ENCODE measurements at regions not wholly inside any gene's neighbourhood (a gene's known extent, or its start where the extent isn't known, plus 50 kb on each side); places are given as distances from the start of the nearest gene placed in this dataset.
A peak's percentile ranks its signal among the peaks of the same experiment; 100 is the strongest.

GRCh38 chr1:65486613-65487012, 66.1 kb downstream of the LEPR start:
- no peak for DNase-seq (ENCODE audit: low read depth in 2 of 2)

- DNase-seq (ENCODE audit: low read depth in 2 of 2): no peak
Measured at GRCh38 chr1:65489481-65489880, 69.0 kb downstream of the LEPR start.

- no peak for DNase-seq (ENCODE audit: low read depth in 2 of 2)
Measured at GRCh38 chr1:65490231-65491009, 70.0 kb downstream of the LEPR start.

- DNase-seq (ENCODE audit: low read depth in 2 of 2): no peak
Measured at GRCh38 chr1:65491472-65491871, 71.0 kb downstream of the LEPR start.

- DNase-seq (ENCODE audit: low read depth in 2 of 2): no peak
Measured at GRCh38 chr1:65493802-65494201, 73.3 kb downstream of the LEPR start.

GRCh38 chr1:65494671-65495070, 74.2 kb downstream of the LEPR start:
- DNase-seq (ENCODE audit: low read depth in 2 of 2): no peak

GRCh38 chr1:65495137-65495536, 74.7 kb downstream of the LEPR start:
- no peak for DNase-seq (ENCODE audit: low read depth in 2 of 2)

GRCh38 chr1:65497256-65497830, 76.9 kb downstream of the LEPR start:
- DNase-seq (ENCODE audit: low read depth in 2 of 2): no peak

GRCh38 chr1:65503427-65503826, 83.0 kb downstream of the LEPR start:
- no peak for DNase-seq (ENCODE audit: low read depth in 2 of 2)

- no peak for DNase-seq (ENCODE audit: low read depth in 2 of 2)
Measured at GRCh38 chr1:65504263-65504662, 83.8 kb downstream of the LEPR start.

- peak; percentile 51 to 52 for DNase-seq (ENCODE audit: low read depth in 2 of 2)
Measured at GRCh38 chr1:65505547-65506300, 85.3 kb downstream of the LEPR start.

- no peak for DNase-seq (ENCODE audit: low read depth in 2 of 2)
Measured at GRCh38 chr1:65508051-65508450, 87.6 kb downstream of the LEPR start.

- peak; percentile 72 to 75 for DNase-seq (ENCODE audit: low read depth in 2 of 2)
Measured at GRCh38 chr1:65509912-65510680, 89.6 kb downstream of the LEPR start.

- no peak for DNase-seq (ENCODE audit: low read depth in 2 of 2)
Measured at GRCh38 chr1:65510961-65511360, 90.5 kb downstream of the LEPR start.

GRCh38 chr1:65512383-65512782, 91.9 kb downstream of the LEPR start:
- no peak for DNase-seq (ENCODE audit: low read depth in 2 of 2)

- DNase-seq (ENCODE audit: low read depth in 2 of 2): no peak
Measured at GRCh38 chr1:65512967-65513780, 92.7 kb downstream of the LEPR start.

- DNase-seq (ENCODE audit: low read depth in 2 of 2): no peak
Measured at GRCh38 chr1:65514041-65514440, 93.6 kb downstream of the LEPR start.

GRCh38 chr1:65524931-65525265, 104.4 kb downstream of the LEPR start:
- no peak for DNase-seq (ENCODE audit: low read depth in 2 of 2)

GRCh38 chr1:65525266-65526048, 105.0 kb downstream of the LEPR start:
- DNase-seq (ENCODE audit: low read depth in 2 of 2): no peak

GRCh38 chr1:65526049-65526556, 105.6 kb downstream of the LEPR start:
- DNase-seq (ENCODE audit: low read depth in 2 of 2): no peak
